GM18861 (cell line): ENCODE measurements at regions not wholly inside any gene's neighbourhood (a gene's known extent, or its start where the extent isn't known, plus 50 kb on each side); places are given as distances from the start of the nearest gene placed in this dataset.
"Not testable (repeated sequence)": the region's sequence is repeated elsewhere in the genome, so short reads cannot be mapped to it uniquely, and the experiment has no call there.

Source experiments
- ATAC-seq: cut with Tn5 transposase; IDR thresholded peaks from one replicate; pipeline ENCODE4 v1.9.1; 2021; ENCODE audit not compliant: unreplicated experiment

- no peak for ATAC-seq
These were observed 1122.8 kb upstream of the ATXN8OS start for GRCh38 chr13:68984688-68985319.

GRCh38 chr13:68982961-68983619, 1124.5 kb upstream of the ATXN8OS start:
- ATAC-seq = no peak

- ATAC-seq = no peak
These were observed 1131.3 kb upstream of the ATXN8OS start for GRCh38 chr13:68976287-68976686.

- ATAC-seq = no peak
These were observed 1137.1 kb upstream of the ATXN8OS start for GRCh38 chr13:68970532-68970931.

- no peak for ATAC-seq
These were observed 1159.0 kb upstream of the ATXN8OS start for GRCh38 chr13:68948586-68948985.

- no peak for ATAC-seq
These were observed 1163.4 kb upstream of the ATXN8OS start for GRCh38 chr13:68944272-68944671.

GRCh38 chr13:68940049-68940448, 1167.6 kb upstream of the ATXN8OS start:
- ATAC-seq = no peak

GRCh38 chr13:68938639-68939038, 1169.0 kb upstream of the ATXN8OS start:
- no peak for ATAC-seq

GRCh38 chr13:68929075-68929745, 1178.4 kb upstream of the ATXN8OS start:
- no peak for ATAC-seq

GRCh38 chr13:68927387-68928026, 1180.1 kb upstream of the ATXN8OS start:
- no peak for ATAC-seq

- no peak for ATAC-seq
These were observed 1183.6 kb upstream of the ATXN8OS start for GRCh38 chr13:68923995-68924394.

GRCh38 chr13:68908879-68909278, 1198.7 kb upstream of the ATXN8OS start:
- no peak for ATAC-seq

- ATAC-seq = no peak
These were observed 1202.4 kb upstream of the ATXN8OS start for GRCh38 chr13:68905186-68905585.

GRCh38 chr13:68897331-68897928, 1210.2 kb upstream of the ATXN8OS start:
- no peak for ATAC-seq

GRCh38 chr13:68895696-68896095, 1211.9 kb upstream of the ATXN8OS start:
- ATAC-seq = no peak

GRCh38 chr13:68893721-68894120, 1213.9 kb upstream of the ATXN8OS start:
- not testable (repeated sequence) for ATAC-seq

- not testable (repeated sequence) for ATAC-seq
These were observed 1215.0 kb upstream of the ATXN8OS start for GRCh38 chr13:68892596-68892995.

GRCh38 chr13:68890101-68890500, 1217.5 kb upstream of the ATXN8OS start:
- ATAC-seq = not testable (repeated sequence)

- no peak for ATAC-seq
These were observed 1218.8 kb upstream of the ATXN8OS start for GRCh38 chr13:68888832-68889231.

- ATAC-seq = no peak
These were observed 1235.3 kb upstream of the ATXN8OS start for GRCh38 chr13:68872338-68872737.

- ATAC-seq = no peak
These were observed 1256.6 kb upstream of the ATXN8OS start for GRCh38 chr13:68851026-68851425.
